Kidney capillary endothelial cell (primary cell): ENCODE measurements at regions not wholly inside any gene's neighbourhood (a gene's known extent, or its start where the extent isn't known, plus 50 kb on each side); places are given as distances from the start of the nearest gene placed in this dataset.
"Not testable (repeated sequence)": the region's sequence is repeated elsewhere in the genome, so short reads cannot be mapped to it uniquely, and the experiment has no call there.

ENCODE experiments used
- DNase-seq: peaks from one replicate; pipeline ENCODE4 v3.0.0-alpha.2; 2018; ENCODE audit warnings: low spot score

DNA sequence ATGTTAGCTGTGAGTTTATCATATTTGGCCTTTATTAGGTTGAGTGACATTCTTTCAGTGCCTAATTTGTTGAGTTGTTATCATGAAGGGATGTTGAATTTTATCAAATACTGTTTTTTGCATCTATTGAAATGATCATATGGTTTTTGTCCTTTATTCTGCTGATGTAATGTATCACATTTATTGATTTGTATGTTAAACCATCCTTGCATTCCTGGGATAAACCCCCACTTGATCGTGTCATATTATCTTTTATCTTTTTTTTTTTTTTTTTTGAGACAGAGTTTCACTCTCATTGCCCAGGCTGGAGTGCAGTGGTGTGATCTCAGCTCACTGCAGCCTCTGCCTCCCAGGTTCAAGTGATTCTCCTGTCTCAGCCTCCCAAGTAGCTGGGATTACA, 51.9 kb upstream of the MFGE8 start:
- DNase-seq = not testable (repeated sequence)

GRCh38 chr15:88970232-88970631, 57.1 kb upstream of the MFGE8 start:
- DNase-seq = no peak

DNA sequence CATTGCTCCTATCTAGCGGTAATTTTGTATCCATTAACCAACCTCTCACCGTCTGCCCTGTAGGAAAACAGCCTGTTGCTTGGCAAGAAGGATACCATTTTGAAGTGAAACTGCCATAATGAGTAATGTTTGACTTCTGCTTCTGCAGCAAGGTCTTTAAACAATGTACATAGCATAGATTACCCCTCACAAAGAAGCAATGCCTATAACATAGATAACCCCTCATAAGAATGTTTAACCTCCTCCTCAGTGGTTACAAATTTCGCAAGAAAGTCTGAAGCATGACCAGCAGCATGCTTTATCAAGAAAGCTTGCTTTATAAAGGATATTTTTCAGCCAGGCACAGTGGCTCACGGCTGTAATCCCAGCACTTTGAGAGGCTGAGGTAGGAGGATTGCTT, 61.2 kb upstream of the MFGE8 start:
- no peak for DNase-seq

DNA sequence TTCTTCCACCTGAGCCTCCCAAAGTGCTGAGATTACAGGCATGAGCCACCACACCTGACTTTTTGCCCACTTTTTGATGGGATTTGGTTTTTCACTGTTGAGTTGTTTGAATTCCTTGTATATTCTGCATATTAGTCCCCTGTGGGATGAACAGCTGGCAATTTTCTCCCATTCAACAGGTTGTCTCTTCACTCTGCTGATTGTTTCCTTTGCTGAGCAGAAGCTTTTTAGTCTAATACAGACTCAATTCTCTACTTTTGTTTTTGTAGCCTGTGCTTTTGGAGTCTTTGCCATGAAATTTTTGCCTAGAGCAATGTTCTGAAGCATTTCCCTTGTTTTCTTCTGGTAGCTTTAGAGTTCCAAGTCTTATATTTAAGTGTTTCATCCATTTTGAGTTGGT, 62.7 kb upstream of the MFGE8 start:
- DNase-seq = no peak

- DNase-seq = no peak
Observed at GRCh38 chr15:88976656-88977055, 63.5 kb upstream of the MFGE8 start.

DNA sequence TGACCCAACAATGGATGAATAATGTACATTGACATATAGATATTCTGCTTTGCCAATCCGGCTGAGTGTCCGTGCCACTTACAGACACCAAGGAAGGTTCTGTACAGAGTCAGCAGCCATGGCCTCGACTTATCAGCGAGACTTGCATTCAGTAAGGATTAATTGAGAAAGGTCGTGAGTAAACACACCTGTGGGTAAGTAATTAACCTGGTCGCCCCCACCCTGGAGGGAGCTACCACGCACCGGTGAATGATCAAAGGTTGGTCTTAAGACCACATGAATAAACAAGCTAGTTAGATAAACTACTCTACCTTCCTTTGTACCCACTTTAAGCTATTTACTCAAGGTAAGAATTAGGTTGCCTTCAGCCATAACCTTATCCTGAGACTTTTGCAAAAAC, 66.5 kb upstream of the MFGE8 start:
- DNase-seq = no peak

DNA sequence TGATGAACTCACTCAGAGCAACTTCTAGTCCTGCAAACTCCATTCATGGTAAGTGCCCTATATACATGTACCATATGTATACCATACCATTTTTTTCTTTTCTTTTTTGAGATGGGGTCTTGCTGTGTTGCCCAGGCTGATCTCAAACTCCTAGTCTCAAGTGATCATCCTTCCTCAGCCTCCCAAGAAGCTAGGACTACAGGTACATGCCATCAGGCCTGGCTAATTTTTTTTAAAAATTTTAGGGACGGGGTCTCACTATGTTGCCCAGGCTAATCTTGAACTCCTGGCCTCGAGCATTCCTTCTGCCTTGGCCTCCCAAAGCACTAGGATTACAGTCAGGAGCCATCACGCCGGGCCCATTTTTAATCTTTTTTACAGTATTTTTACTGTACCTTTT, 67.3 kb upstream of the MFGE8 start:
- DNase-seq = no peak

- no peak for DNase-seq
Observed at GRCh38 chr15:88981244-88982215, 68.4 kb upstream of the MFGE8 start.

GRCh38 chr15:88982304-88982945, 69.2 kb upstream of the MFGE8 start:
- peak; percentile 12 for DNase-seq

- no peak for DNase-seq
Observed at GRCh38 chr15:88982946-88983342, 69.8 kb upstream of the MFGE8 start.

DNA sequence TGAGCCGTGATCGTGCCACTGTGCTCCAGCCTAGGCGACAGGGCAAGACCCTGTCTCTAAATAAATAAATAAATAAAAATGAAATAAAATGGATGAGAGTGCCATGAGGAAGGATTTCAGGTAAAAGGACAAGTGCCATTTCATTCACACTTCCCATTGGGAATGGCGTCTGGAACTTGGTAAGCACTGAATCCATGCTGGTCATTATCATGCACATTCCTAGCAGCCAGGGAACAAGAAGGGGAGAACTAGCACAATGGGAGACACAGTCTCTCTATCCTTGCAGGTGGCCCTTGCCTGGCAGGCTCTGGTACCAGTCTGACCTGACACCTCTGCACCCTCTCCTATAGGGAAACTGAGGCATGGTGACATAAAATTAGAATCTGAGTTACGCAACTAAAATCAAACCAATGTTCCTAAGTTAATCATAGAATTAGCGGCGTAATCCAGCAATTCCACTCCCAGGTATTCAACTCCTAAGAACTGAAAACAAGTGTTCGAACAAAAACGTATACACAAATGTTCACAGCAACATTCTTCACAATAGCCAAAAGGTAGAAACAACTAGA, 70.8 kb upstream of the MFGE8 start:
- DNase-seq = no peak

DNA sequence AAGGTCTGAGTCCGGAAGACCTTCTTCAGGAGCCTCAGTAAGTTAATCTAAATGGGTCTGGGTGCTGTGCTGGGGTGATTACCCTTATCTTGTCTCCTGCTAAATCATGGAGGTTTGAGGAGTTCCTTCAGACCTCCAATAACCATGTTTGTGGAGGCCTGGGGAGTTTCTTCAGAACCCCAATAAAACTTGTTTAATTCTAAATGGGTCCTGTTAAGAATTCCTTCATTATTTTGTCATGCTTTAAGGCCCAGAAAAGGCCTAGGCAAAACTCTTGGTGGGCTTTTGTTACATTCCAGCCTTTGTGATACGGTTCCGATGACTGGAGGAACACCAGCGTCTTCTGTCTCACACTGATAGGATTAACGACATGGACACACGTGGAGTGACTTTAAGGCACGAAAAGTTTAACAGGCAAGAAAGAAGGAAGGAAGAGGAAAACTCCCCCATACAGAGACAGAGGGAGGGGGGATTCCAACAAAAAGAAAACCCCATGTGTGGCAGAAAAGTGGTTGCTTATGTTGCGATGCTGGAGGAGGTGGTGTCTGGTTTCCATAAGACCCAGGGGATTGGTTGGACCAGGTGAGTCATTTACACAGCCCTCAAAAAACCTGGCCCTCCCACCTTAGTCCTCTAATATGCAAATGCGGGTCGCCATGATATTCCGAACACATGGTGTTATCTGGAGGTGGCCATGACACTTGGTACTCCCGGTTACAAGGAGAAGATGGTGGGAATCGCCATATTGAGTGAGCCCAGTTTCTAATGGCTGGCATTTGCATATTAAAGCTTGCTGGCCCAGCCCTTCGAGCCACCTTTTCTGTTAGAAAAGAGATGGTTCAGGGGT, 72.6 kb upstream of the MFGE8 start:
- DNase-seq = no peak

GRCh38 chr15:88986949-88987590, 73.9 kb upstream of the MFGE8 start:
- no peak for DNase-seq

DNA sequence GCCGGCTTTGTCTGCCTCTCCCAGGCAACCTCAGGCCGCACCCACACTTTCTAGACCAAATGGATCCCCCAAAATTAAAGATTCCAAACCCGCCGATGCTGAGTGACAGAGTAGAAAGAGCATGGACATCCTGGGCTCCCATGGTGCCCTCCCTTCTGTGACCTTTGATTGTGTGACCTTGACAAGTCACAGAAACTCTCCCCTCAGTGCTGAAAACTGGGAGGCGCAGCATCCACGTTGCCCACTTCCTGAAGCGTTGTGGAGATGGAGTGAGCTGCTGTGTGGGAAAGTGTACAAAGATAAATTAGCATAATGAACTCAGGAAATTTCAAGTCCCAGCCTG, 74.4 kb upstream of the MFGE8 start:
- no peak for DNase-seq

DNA sequence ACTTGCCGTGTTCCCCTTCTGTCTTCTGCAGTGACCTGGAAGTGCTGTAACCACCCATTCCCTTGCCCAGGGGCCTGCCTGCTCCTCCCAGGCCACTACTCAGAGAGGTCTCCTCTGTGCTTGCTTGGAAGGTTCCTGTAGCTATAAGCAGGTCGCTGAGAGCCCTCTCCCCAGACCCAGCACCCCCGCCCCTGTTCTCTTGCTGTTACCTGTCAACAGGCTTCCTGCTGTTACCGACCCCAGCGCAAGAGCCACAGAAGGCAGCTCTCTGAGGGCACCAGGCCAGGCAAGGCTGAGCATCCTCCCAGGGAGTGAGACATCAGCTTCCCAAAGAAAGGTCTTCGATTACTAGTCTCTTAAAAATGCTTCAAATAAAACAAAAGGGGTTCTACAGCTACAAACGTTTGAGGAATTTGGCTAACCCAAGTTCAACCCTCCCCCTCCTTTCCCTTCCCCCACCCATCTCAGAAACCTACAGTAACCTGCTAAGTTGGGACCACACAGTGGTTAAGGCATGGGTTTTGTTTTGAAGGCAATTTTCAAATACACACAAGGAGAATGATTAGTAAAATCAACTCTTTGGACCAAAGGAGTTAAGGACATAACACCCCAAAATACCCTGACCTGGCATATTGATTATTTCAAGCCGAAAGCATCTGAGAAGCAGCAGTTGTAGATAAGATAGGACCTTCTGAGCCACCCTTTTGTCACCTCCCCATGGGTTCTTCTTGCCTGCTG, 74.9 kb upstream of the MFGE8 start:
- no peak for DNase-seq

DNA sequence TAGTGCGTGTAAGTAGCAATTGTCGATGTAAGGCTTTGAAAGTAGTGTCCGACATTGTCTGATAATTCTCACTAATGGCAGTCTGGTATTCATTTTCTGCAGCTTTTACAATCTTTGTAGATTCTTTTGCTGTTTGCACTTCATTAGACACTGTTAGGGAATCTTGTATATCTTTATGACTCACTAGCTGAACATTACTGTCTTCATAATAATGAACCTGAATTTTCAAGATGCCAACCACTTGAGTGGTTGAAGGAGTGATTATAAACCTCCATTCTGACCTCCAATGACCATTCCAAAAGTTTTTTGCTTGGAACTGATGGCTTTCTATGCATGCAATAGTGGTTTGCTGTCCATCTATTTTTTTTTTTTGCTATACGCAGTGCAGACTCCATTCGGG, 76.4 kb upstream of the MFGE8 start:
- no peak for DNase-seq

DNA sequence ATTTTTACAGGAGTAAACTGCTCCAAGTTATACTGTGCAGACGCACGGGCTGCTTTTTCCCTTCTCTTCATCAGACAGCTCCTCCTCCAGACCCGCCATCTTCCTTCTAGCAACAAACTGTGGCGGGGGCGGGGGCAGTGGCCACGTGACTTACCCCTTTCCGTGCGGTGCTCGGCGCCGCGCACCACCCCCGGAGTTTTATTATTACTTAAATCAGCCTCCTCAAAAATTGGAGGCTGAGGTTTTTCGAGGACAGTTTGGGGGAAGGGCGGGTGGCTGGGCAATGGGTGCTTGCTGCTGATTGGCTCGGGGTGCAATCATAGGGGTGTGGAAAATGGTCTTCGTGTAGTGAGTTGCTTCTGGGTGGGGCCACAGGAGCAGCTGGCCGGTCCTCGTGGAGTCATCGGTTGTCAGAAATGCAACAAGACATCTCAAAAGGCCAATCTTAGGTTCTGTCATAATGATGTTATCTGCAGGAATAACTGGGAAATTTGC, 77.1 kb upstream of the MFGE8 start:
- DNase-seq = no peak

GRCh38 chr15:88992216-88992615, 79.0 kb upstream of the MFGE8 start:
- no peak for DNase-seq

- no peak for DNase-seq
Observed at GRCh38 chr15:88992912-88993376, 79.8 kb upstream of the MFGE8 start.

- no peak for DNase-seq
Observed at GRCh38 chr15:88993662-88994061, 80.5 kb upstream of the MFGE8 start.

DNA sequence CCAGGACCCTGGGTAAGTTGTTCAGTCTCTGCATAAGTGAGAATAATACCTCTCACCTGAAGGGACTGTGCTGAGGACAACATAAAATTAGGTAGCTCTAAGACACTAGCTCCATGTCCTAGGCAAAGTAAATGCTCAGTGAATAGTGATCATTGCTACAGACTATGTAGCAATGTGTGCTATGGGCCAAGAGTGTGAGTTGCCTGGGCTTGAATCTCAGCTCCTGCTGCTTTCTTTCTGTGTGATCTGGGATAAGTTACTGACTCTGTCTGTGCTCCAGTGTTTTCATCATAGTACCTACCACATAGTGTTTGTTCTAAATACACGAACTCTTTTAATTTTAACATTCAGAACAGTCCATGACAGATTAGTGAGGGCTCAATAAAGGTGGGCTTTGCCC, 81.1 kb upstream of the MFGE8 start:
- DNase-seq = no peak
